ENCODE measurements at regions not wholly inside any gene's neighbourhood (a gene's known extent, or its start where the extent isn't known, plus 50 kb on each side); places are given as distances from the start of the nearest gene placed in this dataset.
"Not testable (repeated sequence)": the region's sequence is repeated elsewhere in the genome, so short reads cannot be mapped to it uniquely, and the experiment has no call there.

GRCh38 chr12:46617737-46618136 is 208.1 kb downstream of the SLC38A4 start:
- intact Hi-C loops (cut with micrococcal nuclease); H4K8ac ChIP-seq (ENCODE audit: low read depth in 2 of 2, low read length in 2 of 2); H2BK120ac ChIP-seq (ENCODE audit: low read depth, low read length); H3K27ac ChIP-seq (ENCODE audit: insufficient read depth, low read length); H4K5ac ChIP-seq (ENCODE audit: low read depth, low read length); H3K14ac ChIP-seq (replicated peaks; ENCODE audit: low read depth, low read length); H3K4me3 ChIP-seq (ENCODE audit: insufficient read depth, low read depth, low read length); ATAC-seq (ENCODE audit: low read depth); in situ Hi-C loops (cut with MboI; ENCODE audit: low sequenced_read_pairs); H2AK9ac ChIP-seq (replicated peaks; ENCODE audit: low read depth, low read length, poor library complexity); H3K4ac ChIP-seq (ENCODE audit: low read depth, low read length); H2BK5ac ChIP-seq (ENCODE audit: low read depth, low read length, poor library complexity, severe bottlenecking); H2BK15ac ChIP-seq (ENCODE audit: low read depth, low read length); BruUV-seq (replicated peaks); H2AFZ ChIP-seq (replicated peaks; ENCODE audit: low read length, poor library complexity); H3K23ac ChIP-seq (ENCODE audit: low read depth, low read length); H3K4me1 ChIP-seq (ENCODE audit: control insufficient read depth, insufficient read depth, low read length); dilution Hi-C loops (cut with HindIII; ENCODE audit: low sequenced_read_pairs, unreplicated experiment); POLR2A ChIA-PET (ENCODE audit: unreplicated experiment); H2BK20ac ChIP-seq (ENCODE audit: low read depth, low read length); H2AK5ac ChIP-seq (ENCODE audit: low read depth, low read length); H3K4me2 ChIP-seq (ENCODE audit: low read depth, low read length); H3K9me1 ChIP-seq (ENCODE audit: insufficient read depth, low read length); H3K18ac ChIP-seq (ENCODE audit: low read depth, low read length); H4K20me1 ChIP-seq (ENCODE audit: insufficient read depth, low read length); H3K27me3 ChIP-seq (ENCODE audit: control insufficient read depth, insufficient read depth, low read length); H3K56ac ChIP-seq (ENCODE audit: extremely low read depth, insufficient read depth, low read length); H4K91ac ChIP-seq (ENCODE audit: insufficient read depth, low read depth, low read length); H3K36me3 ChIP-seq (ENCODE audit: control insufficient read depth, insufficient read depth, low read length); CTCF ChIA-PET; H3K9ac ChIP-seq (ENCODE audit: low read depth, low read length); H3K79me1 ChIP-seq (ENCODE audit: low read depth in 1 of 2, low read length in 2 of 2); DNase-seq; H3K9me3 ChIP-seq (ENCODE audit: control insufficient read depth, insufficient read depth, low read length): not testable (repeated sequence)
- WGBS, 2 experiments (ENCODE audit: extremely low coverage in 2 of 2, insufficient read length in 1 of 2), result no CpG with 5 or more reads among the region's 11 CpGs

Data from IMR-90 (cell line).